Bronchial epithelial cell (primary cell): ENCODE measurements at regions not wholly inside any gene's neighbourhood (a gene's known extent, or its start where the extent isn't known, plus 50 kb on each side); places are given as distances from the start of the nearest gene placed in this dataset.

ENCODE experiments used
- DNase-seq: peaks from one replicate; pipeline ENCODE4 v3.0.0-alpha.2; 2010; ENCODE audit warnings: low read depth
- FAIRE-seq: peaks from 2 replicates; lab custom pipeline; 2011; peaks lifted over from hg19 to GRCh38; lab: Jason Lieb, UNC
- H3K27me3 ChIP-seq: 2 replicates; pipeline ENCODE4 v1.5.1; 2011; ENCODE audit warnings: low read length; ENCODE audit not compliant: control insufficient read depth, insufficient read depth
- H3K36me3 ChIP-seq: 2 replicates; pipeline ENCODE4 v1.5.1; 2011; ENCODE audit warnings: low read length; ENCODE audit not compliant: control insufficient read depth, insufficient read depth
- H3K4me3 ChIP-seq: 2 replicates; pipeline ENCODE4 v1.5.1; 2011; ENCODE audit warnings: mild to moderate bottlenecking, low read depth, low read length, control low read depth
- CTCF ChIP-seq: IDR thresholded peaks from 2 replicates; pipeline ENCODE4 v1.5.1; 2011; ENCODE audit warnings: mild to moderate bottlenecking, moderate library complexity, low read length, control low read depth, inconsistent platforms; ENCODE audit not compliant: insufficient read depth, severe bottlenecking

GRCh38 chr20:23147964-23148730, 62.0 kb upstream of the CD93 start:
- no peaks in the 10 kb centered on the region for H3K27me3 ChIP-seq
- no peaks in the 10 kb centered on the region for H3K36me3 ChIP-seq
- peak; percentile 7 for FAIRE-seq
- no peak for TF ChIP-seq CTCF
- DNase-seq, result peak; percentile 92
- no peak overlapping the region for H3K4me3 ChIP-seq

- no peaks in the 10 kb centered on the region for H3K36me3 ChIP-seq
- FAIRE-seq (no peak), DNase-seq (no peak)
- TF ChIP-seq CTCF, result no peak
- H3K27me3 ChIP-seq, result no peaks in the 10 kb centered on the region
- H3K4me3 ChIP-seq, result no peak overlapping the region
These were observed 61.5 kb upstream of the CD93 start for GRCh38 chr20:23147647-23147963.

GRCh38 chr20:23146857-23147637, 60.9 kb upstream of the CD93 start:
- Histone ChIP-seq H3K36me3 (no peaks in the 10 kb centered on the region), H3K27me3 (no peaks in the 10 kb centered on the region), H3K4me3 (no peak overlapping the region)
- FAIRE-seq (no peak), DNase-seq (no peak)
- no peak for TF ChIP-seq CTCF

GRCh38 chr20:23146181-23146580, 60.1 kb upstream of the CD93 start:
- Histone ChIP-seq H3K36me3 (no peaks in the 10 kb centered on the region), H3K27me3 (no peaks in the 10 kb centered on the region), H3K4me3 (no peak overlapping the region)
- no peak for FAIRE-seq
- TF ChIP-seq CTCF, result no peak
- no peak for DNase-seq

GRCh38 chr20:23145281-23145700, 59.2 kb upstream of the CD93 start:
- no peak for FAIRE-seq
- peak; percentile 33 for DNase-seq
- no peak for TF ChIP-seq CTCF
- Histone ChIP-seq H3K27me3 (no peaks in the 10 kb centered on the region), H3K36me3 (no peaks in the 10 kb centered on the region), H3K4me3 (no peak overlapping the region)
